Esophagus (tissue), 2 donors: ENCODE measurements at regions not wholly inside any gene's neighbourhood (a gene's known extent, or its start where the extent isn't known, plus 50 kb on each side); places are given as distances from the start of the nearest gene placed in this dataset.
"Not testable (repeated sequence)": the region's sequence is repeated elsewhere in the genome, so short reads cannot be mapped to it uniquely, and the experiment has no call there.

ENCODE experiments used
- H3K27ac ChIP-seq, 2 donors: one replicate each; pipeline ENCODE4 v1.5.1; 2013; ENCODE audit warnings: low read depth in 2 of 2, mild to moderate bottlenecking in 2 of 2, inconsistent platforms in 1 of 2, low read length in 1 of 2, moderate library complexity in 1 of 2
- H3K27me3 ChIP-seq, 2 donors: one replicate each; pipeline ENCODE4 v1.6.1; 2013; ENCODE audit warnings: low read length in 2 of 2, control low read depth in 1 of 2, mild to moderate bottlenecking in 1 of 2; ENCODE audit not compliant: insufficient read depth in 2 of 2, control insufficient read depth in 1 of 2
- H3K36me3 ChIP-seq, 2 donors: one replicate each; pipeline ENCODE4 v1.6.1; 2013; ENCODE audit warnings: low read length in 1 of 2; ENCODE audit not compliant: control insufficient read depth in 2 of 2, insufficient read depth in 2 of 2
- H3K4me1 ChIP-seq, 2 donors: one replicate each; pipeline ENCODE4 v1.6.1; 2013; ENCODE audit warnings: low read length in 1 of 2; ENCODE audit not compliant: control insufficient read depth in 2 of 2, insufficient read depth in 2 of 2
- H3K4me3 ChIP-seq, 2 donors: one replicate each; pipeline ENCODE4 v1.5.1; 2013; ENCODE audit warnings: low read length in 2 of 2, mild to moderate bottlenecking in 2 of 2, low read depth in 1 of 2, moderate library complexity in 1 of 2
- H3K9me3 ChIP-seq, 2 donors: one replicate each; pipeline ENCODE4 v1.6.1; 2013; ENCODE audit warnings: mild to moderate bottlenecking in 2 of 2, low read depth in 1 of 2, low read length in 1 of 2, moderate library complexity in 1 of 2; ENCODE audit not compliant: control insufficient read depth in 2 of 2, insufficient read depth in 1 of 2
- WGBS, 2 donors: extraction: QIAGEN DNeasy Blood & Tissue Kit; methylation state at CpG; one replicate each; pipeline ENCODE4 v1.1.7; 2013; 5-methylcytosine and 5-hydroxymethylcytosine counted together
- donor health status: healthy with polysubstance abuse.
- donor health status: Bipolar disorder and iron deficiency.

DNA sequence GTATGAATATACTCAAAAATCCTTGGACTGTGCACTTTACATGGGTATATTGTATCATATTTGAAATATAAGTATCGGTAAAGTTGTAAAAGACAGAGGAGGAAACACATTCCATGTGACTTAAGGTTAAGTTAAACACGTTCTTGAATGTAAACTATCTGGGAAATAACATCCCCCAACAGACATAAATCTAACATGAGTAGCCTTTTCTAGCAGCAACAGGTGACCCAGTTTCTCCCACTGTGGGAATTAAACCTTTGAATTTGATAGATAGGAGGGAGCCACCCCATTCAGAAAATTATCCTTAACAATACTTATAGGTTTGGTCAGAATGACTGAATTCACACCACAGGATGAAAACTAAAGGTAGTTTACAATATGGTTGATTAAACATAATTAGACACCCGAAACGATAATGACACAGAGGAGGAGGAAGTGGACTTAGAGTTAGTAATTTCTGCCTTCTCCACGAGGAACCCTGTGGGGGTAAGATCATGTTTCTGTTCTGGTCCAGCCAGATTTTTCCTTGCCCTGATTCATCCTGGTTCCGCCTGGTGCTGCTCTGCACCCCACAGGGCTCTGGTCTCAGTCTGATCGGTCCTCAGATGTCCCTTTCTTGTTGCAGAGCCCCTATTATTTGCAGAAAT, 84.6 kb upstream of the DNAH5 start:
- no peak overlapping the region for H3K4me3 ChIP-seq
- 62 to 63% methylated on average over 7 of the region's 7 CpGs for WGBS, 2 donors

DNA sequence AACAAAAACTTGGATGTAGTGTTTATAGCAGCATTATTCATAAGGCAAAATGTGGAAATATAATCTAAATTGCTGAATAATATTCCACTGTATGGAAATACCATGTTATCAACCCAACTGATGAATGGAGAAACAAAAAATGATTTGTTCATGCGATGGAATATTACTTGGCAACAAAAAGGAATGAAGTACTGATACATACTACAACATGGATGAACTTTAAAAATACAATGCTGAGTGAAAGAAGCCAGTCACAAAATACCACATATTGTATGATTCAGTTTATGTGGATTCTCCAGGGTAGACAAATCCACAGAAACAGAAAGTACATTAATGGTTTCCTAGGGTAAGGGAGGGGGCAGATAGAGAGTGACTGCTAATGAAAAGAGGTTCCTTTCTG, 83.7 kb upstream of the DNAH5 start:
- Histone ChIP-seq H3K4me1 (no peaks in the 10 kb centered on the region), H3K9me3 (no peaks in the 10 kb centered on the region), H3K36me3 (no peaks in the 10 kb centered on the region), H3K4me3 (no peak overlapping the region), H3K27me3 (no peaks in the 10 kb centered on the region), H3K27ac (no peak overlapping the region)
- 97 to 98% methylated on average over 1 of the region's 1 CpG for WGBS, 2 donors

More for the DNA sequence above, 84.6 kb upstream of the DNAH5 start:
- Histone ChIP-seq H3K27ac (no peak overlapping the region), H3K9me3 (no peaks in the 10 kb centered on the region), H3K36me3 (no peaks in the 10 kb centered on the region), H3K27me3 (no peaks in the 10 kb centered on the region), H3K4me1 (no peaks in the 10 kb centered on the region)

- Histone ChIP-seq H3K4me1 (no peaks in the 10 kb centered on the region), H3K9me3 (no peaks in the 10 kb centered on the region), H3K27me3 (no peaks in the 10 kb centered on the region), H3K27ac (no peak overlapping the region), H3K36me3 (no peaks in the 10 kb centered on the region), H3K4me3 (no peak overlapping the region)
- 64 to 70% methylated on average over 4 of the region's 4 CpGs for WGBS, 2 donors
Measured at GRCh38 chr5:14025569-14026286, 81.2 kb upstream of the DNAH5 start.

- peaks cover 0 to 1% of the 10 kb centered on the region in 2 donors for H3K9me3 ChIP-seq
- WGBS, 2 donors: 64 to 71% methylated on average over 3 of the region's 3 CpGs
- H3K4me3 ChIP-seq: no peak overlapping the region
- H3K27me3 ChIP-seq: peaks cover 0 to under 1% of the 10 kb centered on the region in 2 donors
- H3K27ac ChIP-seq: no peak overlapping the region
- no peaks in the 10 kb centered on the region for H3K36me3 ChIP-seq
- H3K4me1 ChIP-seq: no peaks in the 10 kb centered on the region
Measured at GRCh38 chr5:14022971-14023370, 78.5 kb upstream of the DNAH5 start.

GRCh38 chr5:14020944-14021343, 76.5 kb upstream of the DNAH5 start:
- H3K36me3 ChIP-seq, H3K9me3 ChIP-seq, H3K4me3 ChIP-seq, H3K27ac ChIP-seq, H3K4me1 ChIP-seq, H3K27me3 ChIP-seq: not testable (repeated sequence)
- 90 to 95% methylated on average over 3 of the region's 4 CpGs for WGBS, 2 donors

DNA sequence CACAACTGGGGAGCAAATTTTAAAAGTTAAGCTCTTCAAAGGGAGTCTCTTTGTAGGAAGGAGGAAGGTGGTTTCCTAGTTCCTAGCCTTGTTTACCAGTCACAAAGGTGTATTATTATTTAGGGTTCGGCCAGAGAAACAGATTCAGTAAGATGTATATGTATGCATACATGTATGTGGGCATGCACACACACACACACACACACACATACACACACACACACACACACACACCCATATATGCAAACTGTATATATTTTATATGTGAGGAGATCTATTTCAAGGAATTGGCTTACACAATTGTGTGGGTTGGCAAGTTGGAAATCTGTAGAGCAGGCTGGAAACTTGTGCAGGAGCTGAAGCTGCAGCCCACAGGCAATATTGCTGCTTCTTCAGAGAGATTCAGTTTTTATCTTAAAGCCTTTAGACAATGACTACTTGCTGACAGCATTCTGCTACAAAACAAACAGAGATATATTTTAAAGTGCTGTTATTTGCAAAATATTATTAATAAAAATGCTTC, 75.3 kb upstream of the DNAH5 start:
- WGBS, 2 donors: 80 to 90% methylated on average over 1 of the region's 1 CpG
- Histone ChIP-seq H3K4me3 (no peak overlapping the region), H3K4me1 (no peaks in the 10 kb centered on the region), H3K9me3 (peaks cover 0 to 2% of the 10 kb centered on the region in 2 donors), H3K36me3 (no peaks in the 10 kb centered on the region), H3K27ac (no peak overlapping the region), H3K27me3 (peaks cover 0 to 5% of the 10 kb centered on the region in 2 donors)

DNA sequence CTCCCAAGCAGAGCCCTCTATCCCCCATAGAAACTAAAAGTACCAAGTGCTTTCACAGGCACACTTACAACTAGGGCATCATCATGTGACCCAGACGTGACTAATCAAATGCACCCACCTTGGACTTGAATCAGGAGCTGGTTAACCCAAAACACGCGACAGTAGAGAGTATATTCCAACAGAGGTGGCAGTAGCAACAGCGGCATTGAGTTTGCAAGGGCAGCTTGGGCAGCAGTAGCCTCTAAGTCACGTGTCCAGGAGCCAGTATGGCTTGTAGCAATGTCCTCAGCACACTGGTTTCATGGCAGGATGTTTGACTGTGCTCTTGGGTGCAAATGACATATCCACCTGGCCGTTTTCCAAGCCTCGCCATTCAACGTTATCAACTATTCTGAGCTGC, 73.4 kb upstream of the DNAH5 start:
- 74 to 75% methylated on average over 8 of the region's 8 CpGs for WGBS, 2 donors
- peaks cover 0 to 5% of the 10 kb centered on the region in 2 donors for H3K27me3 ChIP-seq
- H3K4me3 ChIP-seq: no peak overlapping the region
- H3K4me1 ChIP-seq: no peaks in the 10 kb centered on the region
- no peaks in the 10 kb centered on the region for H3K36me3 ChIP-seq
- no peak overlapping the region for H3K27ac ChIP-seq
- H3K9me3 ChIP-seq: peaks cover 0 to 2% of the 10 kb centered on the region in 2 donors

GRCh38 chr5:14016549-14016948, 72.1 kb upstream of the DNAH5 start:
- Histone ChIP-seq H3K4me3 (no peak overlapping the region), H3K9me3 (peaks cover 0 to 2% of the 10 kb centered on the region in 2 donors), H3K27me3 (peaks cover 0 to 5% of the 10 kb centered on the region in 2 donors), H3K4me1 (no peaks in the 10 kb centered on the region), H3K36me3 (no peaks in the 10 kb centered on the region), H3K27ac (no peak overlapping the region)
- WGBS, 2 donors: 31 to 33% methylated on average over 4 of the region's 4 CpGs

- H3K36me3 ChIP-seq: no peaks in the 10 kb centered on the region
- H3K4me1 ChIP-seq: no peaks in the 10 kb centered on the region
- WGBS, 2 donors: 1% methylated on average over 71 to 74 of the region's 74 CpGs
- peak overlapping the region; percentile 37 to 60 for H3K4me3 ChIP-seq
- H3K9me3 ChIP-seq: no peaks in the 10 kb centered on the region
- no peaks in the 10 kb centered on the region for H3K27me3 ChIP-seq
- peak overlapping the region in 1 of 2 donors; percentile 41 for H3K27ac ChIP-seq
Measured at GRCh38 chr5:14011089-14012020, 66.9 kb upstream of the DNAH5 start.
